ENCODE measurements at regions not wholly inside any gene's neighbourhood (a gene's known extent, or its start where the extent isn't known, plus 50 kb on each side); places are given as distances from the start of the nearest gene placed in this dataset.

DNA sequence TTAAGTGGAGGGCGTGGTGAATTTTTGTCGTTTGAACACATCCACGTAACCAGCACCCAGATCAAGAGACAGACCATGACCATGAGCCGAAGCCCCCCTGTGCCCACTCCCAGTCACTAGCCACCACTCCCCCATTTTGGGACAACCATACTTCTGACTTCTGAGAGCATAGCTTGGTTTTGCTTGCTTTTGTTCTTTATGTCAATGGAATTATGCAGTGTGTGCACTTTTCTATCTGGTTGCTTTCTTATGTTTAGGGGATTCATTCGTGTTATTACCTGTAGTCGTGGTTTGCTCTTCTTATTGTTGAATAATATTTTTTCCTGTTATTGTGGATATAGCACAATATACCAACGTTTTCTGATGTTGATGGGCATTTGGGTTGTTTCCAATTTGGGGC, 141.7 kb downstream of the GLI2 start:
- no peak overlapping the region for H3K4me3 ChIP-seq (ENCODE audit: low read length)
- no peaks in the 10 kb centered on the region for H3K27me3 ChIP-seq (ENCODE audit: insufficient read depth, low read depth, low read length)
- no peaks in the 10 kb centered on the region for H3K36me3 ChIP-seq (ENCODE audit: insufficient read depth, low read length)
- H3F3A ChIP-seq (ENCODE audit: insufficient read depth, low read length, poor library complexity, severe bottlenecking), result no peaks in the 10 kb centered on the region
- no peak overlapping the region for H3K27ac ChIP-seq (ENCODE audit: low read length)
- no peak overlapping the region for H3K9ac ChIP-seq (ENCODE audit: low read length)
- H3K79me2 ChIP-seq (replicated peaks; ENCODE audit: insufficient read depth, low read length), result no peaks in the 10 kb centered on the region
- no peaks in the 10 kb centered on the region for H3K9me3 ChIP-seq (ENCODE audit: low read length)
- no peak overlapping the region for H3K4me2 ChIP-seq (ENCODE audit: low read length)
- H3K9me2 ChIP-seq (ENCODE audit: insufficient read depth, low read length), result no peaks in the 10 kb centered on the region
- H2AFZ ChIP-seq (ENCODE audit: low read depth, low read length), result no peak overlapping the region
- TF ChIP-seq POLR2AphosphoS5 (IDR thresholded peaks at IDR 0.05) (no peak), TAF1 (IDR thresholded peaks at IDR 0.05; ENCODE audit: low read depth) (no peak), RAD21 (conservative IDR thresholded peaks at IDR 0.05) (no peak)
- H4K20me1 ChIP-seq (ENCODE audit: insufficient read depth), result no peaks in the 10 kb centered on the region

DNA sequence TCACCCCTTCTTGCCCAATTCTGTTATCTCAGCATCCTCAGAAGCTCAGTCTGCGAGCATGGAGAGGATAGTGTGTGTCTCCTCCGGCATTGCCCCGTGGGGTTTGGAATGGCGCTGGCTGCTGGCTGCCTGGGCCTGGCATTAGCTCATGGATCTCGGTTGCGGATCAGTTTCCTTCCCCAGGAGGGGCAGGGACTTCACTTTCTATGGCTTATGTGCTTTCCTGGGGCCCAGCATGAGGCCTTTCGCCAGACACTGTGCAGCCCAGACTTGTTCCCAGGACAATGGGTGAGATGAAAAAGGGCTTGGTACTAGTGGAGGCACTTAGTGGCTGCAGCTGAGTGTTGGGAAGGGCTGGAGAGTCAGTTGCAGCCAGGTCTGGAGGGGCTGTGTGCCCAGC, 143.3 kb downstream of the GLI2 start:
- H3K79me2 ChIP-seq (replicated peaks; ENCODE audit: insufficient read depth, low read length), result peaks cover 3% of the 10 kb centered on the region
- H3F3A ChIP-seq (ENCODE audit: insufficient read depth, low read length, poor library complexity, severe bottlenecking), result no peaks in the 10 kb centered on the region
- no peak overlapping the region for H2AFZ ChIP-seq (ENCODE audit: low read depth, low read length)
- no peak overlapping the region for H3K4me2 ChIP-seq (ENCODE audit: low read length)
- H3K36me3 ChIP-seq (ENCODE audit: insufficient read depth, low read length), result no peaks in the 10 kb centered on the region
- H3K27me3 ChIP-seq (ENCODE audit: insufficient read depth, low read depth, low read length), result no peaks in the 10 kb centered on the region
- no peak overlapping the region for H3K4me3 ChIP-seq (ENCODE audit: low read length)
- H3K9me3 ChIP-seq (ENCODE audit: low read length), result no peaks in the 10 kb centered on the region
- H3K9me2 ChIP-seq (ENCODE audit: insufficient read depth, low read length), result no peaks in the 10 kb centered on the region
- TF ChIP-seq TAF1 (IDR thresholded peaks at IDR 0.05; ENCODE audit: low read depth) (no peak), POLR2AphosphoS5 (IDR thresholded peaks at IDR 0.05) (no peak), MXI1 (conservative IDR thresholded peaks at IDR 0.05; ENCODE audit: poor library complexity, severe bottlenecking) (no peak), EZH2 (IDR thresholded peaks at IDR 0.05; ENCODE audit: borderline replicate concordance, insufficient read depth, low read length, poor library complexity, severe bottlenecking) (no peak), RAD21 (conservative IDR thresholded peaks at IDR 0.05) (no peak), SMC3 (conservative IDR thresholded peaks at IDR 0.05; ENCODE audit: poor library complexity) (no peak), EP300 (conservative IDR thresholded peaks at IDR 0.05; ENCODE audit: poor library complexity, severe bottlenecking) (no peak)
- TF ChIP-seq, protein P1, sequence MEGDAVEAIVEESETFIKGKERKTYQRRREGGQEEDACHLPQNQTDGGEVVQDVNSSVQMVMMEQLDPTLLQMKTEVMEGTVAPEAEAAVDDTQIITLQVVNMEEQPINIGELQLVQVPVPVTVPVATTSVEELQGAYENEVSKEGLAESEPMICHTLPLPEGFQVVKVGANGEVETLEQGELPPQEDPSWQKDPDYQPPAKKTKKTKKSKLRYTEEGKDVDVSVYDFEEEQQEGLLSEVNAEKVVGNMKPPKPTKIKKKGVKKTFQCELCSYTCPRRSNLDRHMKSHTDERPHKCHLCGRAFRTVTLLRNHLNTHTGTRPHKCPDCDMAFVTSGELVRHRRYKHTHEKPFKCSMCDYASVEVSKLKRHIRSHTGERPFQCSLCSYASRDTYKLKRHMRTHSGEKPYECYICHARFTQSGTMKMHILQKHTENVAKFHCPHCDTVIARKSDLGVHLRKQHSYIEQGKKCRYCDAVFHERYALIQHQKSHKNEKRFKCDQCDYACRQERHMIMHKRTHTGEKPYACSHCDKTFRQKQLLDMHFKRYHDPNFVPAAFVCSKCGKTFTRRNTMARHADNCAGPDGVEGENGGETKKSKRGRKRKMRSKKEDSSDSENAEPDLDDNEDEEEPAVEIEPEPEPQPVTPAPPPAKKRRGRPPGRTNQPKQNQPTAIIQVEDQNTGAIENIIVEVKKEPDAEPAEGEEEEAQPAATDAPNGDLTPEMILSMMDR (IDR thresholded peaks at IDR 0.05; ENCODE audit: poor library complexity, severe bottlenecking), result no peak
- H3K27ac ChIP-seq (ENCODE audit: low read length), result no peak overlapping the region
- no peaks in the 10 kb centered on the region for H4K20me1 ChIP-seq (ENCODE audit: insufficient read depth)
- H3K9ac ChIP-seq (ENCODE audit: low read length), result no peak overlapping the region

DNA sequence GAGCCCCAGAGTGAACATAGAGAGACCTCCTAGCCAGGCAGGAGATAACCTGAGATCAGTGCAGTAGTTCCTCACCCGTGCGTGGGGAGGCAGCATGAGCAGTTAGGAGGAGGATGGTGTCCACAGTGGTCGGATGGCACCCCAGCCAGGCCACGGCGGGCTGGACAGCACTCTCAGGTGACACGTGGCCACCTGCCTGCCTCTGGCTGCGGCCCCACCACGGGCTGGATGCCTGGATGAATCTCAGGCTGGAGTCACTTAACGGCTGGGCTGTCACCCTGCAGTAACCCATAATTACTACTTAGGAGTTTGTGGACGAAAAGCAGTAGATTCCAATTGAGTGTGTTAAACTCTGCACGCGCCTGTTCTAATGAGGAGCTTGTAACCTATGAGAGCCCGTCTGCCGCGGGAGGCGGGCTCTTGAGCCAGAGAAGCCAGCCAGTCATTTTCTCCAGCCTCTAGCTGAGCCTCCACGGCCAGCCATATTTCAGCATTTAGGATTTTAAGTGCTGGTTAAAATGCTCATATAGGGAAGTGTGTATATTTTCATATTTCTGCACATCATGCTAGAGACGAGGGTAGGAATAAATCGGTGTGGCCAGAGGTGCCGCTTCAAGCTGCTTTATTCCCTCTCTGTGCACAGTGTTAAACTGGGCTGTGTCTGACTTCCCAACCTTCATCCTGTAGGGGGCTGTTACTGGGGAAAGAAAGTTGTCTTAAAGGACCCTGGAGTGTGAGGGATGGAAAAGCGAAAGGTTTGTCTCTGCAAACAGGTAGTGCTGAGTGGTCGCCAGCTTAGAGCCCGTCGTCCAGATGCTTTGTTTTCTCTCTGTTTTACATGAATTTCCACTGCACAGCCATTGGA, 144.0 kb downstream of the GLI2 start:
- Histone ChIP-seq H4K20me1 (ENCODE audit: insufficient read depth) (no peaks in the 10 kb centered on the region), H2AFZ (ENCODE audit: low read depth, low read length) (no peak overlapping the region), H3K27me3 (ENCODE audit: insufficient read depth, low read depth, low read length) (no peaks in the 10 kb centered on the region), H3K9me3 (ENCODE audit: low read length) (no peaks in the 10 kb centered on the region), H3K9ac (ENCODE audit: low read length) (no peak overlapping the region), H3F3A (ENCODE audit: insufficient read depth, low read length, poor library complexity, severe bottlenecking) (no peaks in the 10 kb centered on the region), H3K9me2 (ENCODE audit: insufficient read depth, low read length) (no peaks in the 10 kb centered on the region), H3K27ac (ENCODE audit: low read length) (no peak overlapping the region), H3K4me3 (ENCODE audit: low read length) (no peak overlapping the region), H3K4me2 (ENCODE audit: low read length) (no peak overlapping the region), H3K79me2 (replicated peaks; ENCODE audit: insufficient read depth, low read length) (peaks cover 3% of the 10 kb centered on the region), H3K36me3 (ENCODE audit: insufficient read depth, low read length) (no peaks in the 10 kb centered on the region)
- TF ChIP-seq EP300 (conservative IDR thresholded peaks at IDR 0.05; ENCODE audit: poor library complexity, severe bottlenecking) (no peak), POLR2AphosphoS5 (IDR thresholded peaks at IDR 0.05) (no peak), SMC3 (conservative IDR thresholded peaks at IDR 0.05; ENCODE audit: poor library complexity) (no peak), TAF1 (IDR thresholded peaks at IDR 0.05; ENCODE audit: low read depth) (no peak), RAD21 (conservative IDR thresholded peaks at IDR 0.05) (no peak), REST (IDR thresholded peaks at IDR 0.05; ENCODE audit: borderline replicate concordance) (no peak), MXI1 (conservative IDR thresholded peaks at IDR 0.05; ENCODE audit: poor library complexity, severe bottlenecking) (no peak), EZH2 (IDR thresholded peaks at IDR 0.05; ENCODE audit: borderline replicate concordance, insufficient read depth, low read length, poor library complexity, severe bottlenecking) (no peak)
- TF ChIP-seq, protein P1 (IDR thresholded peaks at IDR 0.05; ENCODE audit: poor library complexity, severe bottlenecking), result no peak

All from neural cell (in vitro differentiated cells).